Liver (tissue), 8 donors: ENCODE measurements at regions not wholly inside any gene's neighbourhood (a gene's known extent, or its start where the extent isn't known, plus 50 kb on each side); places are given as distances from the start of the nearest gene placed in this dataset.

ENCODE experiments used
- DNase-seq: peaks from one replicate; pipeline ENCODE4 v3.0.0-alpha.2; 2017; ENCODE audit warnings: low spot score
- H3K27ac ChIP-seq, 2 donors: one replicate each; pipeline ENCODE4 v1.7.0; 2013; ENCODE audit warnings: inconsistent platforms in 2 of 2, low read length in 2 of 2, control low read depth in 1 of 2, low read depth in 1 of 2, mild to moderate bottlenecking in 1 of 2
- H3K27me3 ChIP-seq, 4 donors: one replicate each; pipeline versions ENCODE4 v1.6.1 to v1.7.0; 2013; ENCODE audit warnings: low read length in 3 of 4, inconsistent platforms in 1 of 4, mild to moderate bottlenecking in 1 of 4, moderate library complexity in 1 of 4; ENCODE audit not compliant: control insufficient read depth in 4 of 4, insufficient read depth in 4 of 4
- H3K36me3 ChIP-seq, 4 donors: one replicate each; pipeline versions ENCODE4 v1.6.1 to v1.7.0; 2013; ENCODE audit warnings: low read length in 3 of 4, mild to moderate bottlenecking in 3 of 4, low read depth in 1 of 4, moderate library complexity in 1 of 4; ENCODE audit not compliant: control insufficient read depth in 4 of 4, insufficient read depth in 3 of 4
- H3K4me1 ChIP-seq, 4 donors: one replicate each; pipeline versions ENCODE4 v1.6.1 to v1.7.0; 2013; ENCODE audit warnings: low read length in 3 of 4, mild to moderate bottlenecking in 3 of 4, moderate library complexity in 1 of 4; ENCODE audit not compliant: control insufficient read depth in 4 of 4, insufficient read depth in 4 of 4
- H3K4me3 ChIP-seq, 3 donors: one replicate each; pipeline versions ENCODE4 v1.6.1 to v1.7.0; 2013; ENCODE audit warnings: low read length in 3 of 3, control low read depth in 1 of 3, low read depth in 1 of 3, mild to moderate bottlenecking in 1 of 3
- H3K9ac ChIP-seq, 2 donors: one replicate each; pipeline ENCODE4 v1.7.0; 2013; ENCODE audit warnings: low read length in 2 of 2, mild to moderate bottlenecking in 2 of 2, moderate library complexity in 2 of 2, control low read depth in 1 of 2, low read depth in 1 of 2
- H3K9me3 ChIP-seq, 4 donors: one replicate each; pipeline versions ENCODE4 v1.6.1 to v1.7.0; 2013; ENCODE audit warnings: low read length in 3 of 4; ENCODE audit not compliant: control insufficient read depth in 4 of 4
- FOXA2 ChIP-seq: IDR thresholded peaks from 2 replicates; pipeline ENCODE4 v1.6.1; 2016; ENCODE audit warnings: antibody characterized with exemption
- HNF4G ChIP-seq: IDR thresholded peaks from 2 replicates; pipeline ENCODE4 v1.6.1; 2016; ENCODE audit warnings: antibody characterized with exemption
- JUND ChIP-seq, 2 donors: IDR thresholded peaks; 2 replicates each; pipeline ENCODE4 v1.6.1; 2016; ENCODE audit warnings: antibody characterized with exemption in 2 of 2
- NR2F2 ChIP-seq: IDR thresholded peaks from 2 replicates; pipeline ENCODE4 v1.6.1; 2016; ENCODE audit warnings: antibody characterized with exemption
- RAD21 ChIP-seq, 2 donors: IDR thresholded peaks; 2 replicates each; pipeline ENCODE4 v1.6.1; 2016; ENCODE audit warnings: antibody characterized with exemption in 2 of 2, mild to moderate bottlenecking in 2 of 2
- TAF1 ChIP-seq: conservative IDR thresholded peaks from 2 replicates; pipeline ENCODE4 v1.6.1; 2016; ENCODE audit warnings: antibody characterized with exemption, mild to moderate bottlenecking
- YY1 ChIP-seq: IDR thresholded peaks from 2 replicates; pipeline ENCODE4 v1.6.1; 2016; ENCODE audit warnings: antibody characterized with exemption, mild to moderate bottlenecking
- ZBTB33 ChIP-seq: IDR thresholded peaks from 2 replicates; pipeline ENCODE4 v1.6.1; 2016; ENCODE audit warnings: antibody characterized with exemption
- WGBS: extraction: QIAGEN DNeasy Blood & Tissue Kit; methylation state at CpG from one replicate; pipeline ENCODE4 v1.1.7; 2013; 5-methylcytosine and 5-hydroxymethylcytosine counted together
- TF ChIP-seq, protein P1 (sequence below): fragments of 150-350 bp; IDR thresholded peaks from 2 replicates; pipeline ENCODE4 v1.5.1; 2017; ENCODE audit warnings: improper control_type of control experiment, low read depth, low read length; ENCODE audit not compliant: missing input control
- TF ChIP-seq, protein P2 (sequence below): IDR thresholded peaks from 2 replicates; pipeline ENCODE4 v1.6.1; 2016; ENCODE audit warnings: antibody characterized with exemption
- donor health status: healthy.
- donor health status: healthy.
- donor health status: healthy.
- donor health status: healthy.
- donor health status: healthy.

DNA sequence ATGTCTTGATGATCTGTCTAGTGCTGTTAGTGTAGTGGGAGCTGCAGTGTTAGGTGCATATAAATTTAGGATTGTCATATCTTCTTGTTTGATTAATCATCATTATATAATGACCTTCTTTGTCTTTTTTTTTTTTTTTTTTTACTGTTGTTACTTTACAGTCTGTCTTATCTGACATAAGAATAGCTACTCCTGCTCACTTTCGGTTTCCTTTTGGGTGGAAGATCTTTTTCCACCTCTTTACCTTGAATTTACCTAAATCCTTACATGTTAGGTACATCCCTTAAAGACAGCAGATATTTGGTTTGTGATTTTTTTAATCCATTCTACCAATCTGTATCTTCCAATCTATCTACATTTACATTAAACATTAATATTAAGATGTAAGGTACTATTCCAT lies 113.6 kb upstream of the PCLO start:
- DNase-seq: no peak
- TF ChIP-seq FOXA2 (no peak), YY1 (no peak)
- TF ChIP-seq, protein P1, sequence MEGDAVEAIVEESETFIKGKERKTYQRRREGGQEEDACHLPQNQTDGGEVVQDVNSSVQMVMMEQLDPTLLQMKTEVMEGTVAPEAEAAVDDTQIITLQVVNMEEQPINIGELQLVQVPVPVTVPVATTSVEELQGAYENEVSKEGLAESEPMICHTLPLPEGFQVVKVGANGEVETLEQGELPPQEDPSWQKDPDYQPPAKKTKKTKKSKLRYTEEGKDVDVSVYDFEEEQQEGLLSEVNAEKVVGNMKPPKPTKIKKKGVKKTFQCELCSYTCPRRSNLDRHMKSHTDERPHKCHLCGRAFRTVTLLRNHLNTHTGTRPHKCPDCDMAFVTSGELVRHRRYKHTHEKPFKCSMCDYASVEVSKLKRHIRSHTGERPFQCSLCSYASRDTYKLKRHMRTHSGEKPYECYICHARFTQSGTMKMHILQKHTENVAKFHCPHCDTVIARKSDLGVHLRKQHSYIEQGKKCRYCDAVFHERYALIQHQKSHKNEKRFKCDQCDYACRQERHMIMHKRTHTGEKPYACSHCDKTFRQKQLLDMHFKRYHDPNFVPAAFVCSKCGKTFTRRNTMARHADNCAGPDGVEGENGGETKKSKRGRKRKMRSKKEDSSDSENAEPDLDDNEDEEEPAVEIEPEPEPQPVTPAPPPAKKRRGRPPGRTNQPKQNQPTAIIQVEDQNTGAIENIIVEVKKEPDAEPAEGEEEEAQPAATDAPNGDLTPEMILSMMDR: no peak

DNA sequence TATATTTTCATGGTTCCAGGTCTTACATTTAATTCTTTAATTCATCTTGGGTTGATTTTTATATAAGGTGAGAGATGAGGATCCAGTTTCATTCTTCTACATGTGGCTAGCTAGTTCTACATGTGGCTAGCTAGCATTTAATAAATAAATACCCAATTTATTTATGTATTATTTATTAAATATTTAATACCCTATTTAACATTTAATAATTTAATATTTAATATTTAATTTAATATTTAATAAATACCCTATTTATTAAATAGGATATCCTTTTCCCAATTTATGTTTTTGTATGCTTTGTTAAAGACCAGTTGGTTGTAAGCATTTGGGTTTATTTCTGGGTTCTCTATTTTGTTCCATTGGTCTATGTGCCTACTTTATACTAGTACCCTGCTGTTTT lies 111.0 kb upstream of the PCLO start:
- H3K9me3 ChIP-seq: no peaks in the 10 kb centered on the region
- H3K36me3 ChIP-seq: no peaks in the 10 kb centered on the region
- no peak overlapping the region for H3K27ac ChIP-seq
- no peak for TF ChIP-seq TAF1
- no peak for TF ChIP-seq ZBTB33
- TF ChIP-seq, protein P2, sequence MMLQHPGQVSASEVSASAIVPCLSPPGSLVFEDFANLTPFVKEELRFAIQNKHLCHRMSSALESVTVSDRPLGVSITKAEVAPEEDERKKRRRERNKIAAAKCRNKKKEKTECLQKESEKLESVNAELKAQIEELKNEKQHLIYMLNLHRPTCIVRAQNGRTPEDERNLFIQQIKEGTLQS: no peak
- no peak for TF ChIP-seq FOXA2
- no peak for TF ChIP-seq JUND (IDR thresholded peaks at IDR 0.05)
- no peak for TF ChIP-seq NR2F2
- no peak for TF ChIP-seq HNF4G
- H3K4me3 ChIP-seq: no peak overlapping the region
- H3K4me1 ChIP-seq: no peaks in the 10 kb centered on the region
- DNase-seq: no peak
- H3K9ac ChIP-seq: no peak overlapping the region
- peaks cover 0 to 3% (median 0%) of the 10 kb centered on the region in 4 donors for H3K27me3 ChIP-seq

More for the DNA sequence above, 113.6 kb upstream of the PCLO start:
- Histone ChIP-seq H3K27me3 (peaks cover 0 to 3% (median 0%) of the 10 kb centered on the region in 4 donors), H3K9ac (no peak overlapping the region), H3K27ac (no peak overlapping the region), H3K4me1 (no peaks in the 10 kb centered on the region), H3K36me3 (no peaks in the 10 kb centered on the region), H3K9me3 (no peaks in the 10 kb centered on the region), H3K4me3 (no peak overlapping the region)
- WGBS: 69% methylated on average over 1 of the region's 1 CpG

DNA sequence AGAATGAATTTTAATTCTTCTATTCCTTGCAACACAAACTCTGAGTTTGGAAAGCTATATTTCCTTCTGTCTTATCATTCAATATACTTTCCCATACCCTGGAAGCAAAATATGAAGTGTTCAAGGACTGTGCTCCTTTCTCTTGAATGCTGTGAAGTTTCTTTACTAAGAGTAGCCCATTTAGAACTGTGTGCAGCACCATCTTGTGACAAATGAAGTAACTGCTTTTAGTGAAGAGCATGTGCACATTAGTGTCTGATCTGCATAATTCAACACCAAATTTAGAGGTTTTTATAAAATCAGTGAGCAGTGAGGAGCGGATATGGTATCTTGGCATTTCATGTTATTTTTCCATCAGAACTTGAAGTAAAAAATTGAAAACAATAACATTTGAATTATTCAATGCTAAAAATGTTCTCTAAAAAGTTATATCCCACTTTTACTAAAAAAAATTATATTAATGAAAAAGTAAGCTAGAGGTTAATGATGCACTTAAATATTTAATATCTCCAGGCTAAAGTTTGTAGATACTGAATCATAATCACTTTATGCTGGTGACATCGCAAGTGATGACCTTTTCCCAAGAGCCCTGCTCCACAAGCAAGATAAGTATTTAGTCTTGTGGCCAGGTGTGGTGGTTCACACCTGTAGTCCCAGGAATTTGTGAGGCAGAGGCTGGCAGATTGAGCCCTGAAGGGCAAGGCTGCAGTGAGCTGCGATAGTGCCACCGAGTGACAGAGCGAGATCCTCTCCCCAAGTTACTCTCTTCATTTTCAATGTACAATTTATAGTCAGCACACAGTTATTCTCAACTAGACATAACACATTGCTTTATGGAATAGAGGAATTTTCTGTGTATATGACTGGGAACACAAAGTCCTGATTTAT lies 108.8 kb upstream of the PCLO start:
- DNase-seq: no peak
- TF ChIP-seq JUND (IDR thresholded peaks at IDR 0.05): no peak
- TF ChIP-seq RAD21 (IDR thresholded peaks at IDR 0.05): peak in 1 of 2 donors; percentile 35

More for the DNA sequence above, 108.8 kb upstream of the PCLO start:
- Histone ChIP-seq H3K4me1 (no peaks in the 10 kb centered on the region), H3K27me3 (no peaks in the 10 kb centered on the region), H3K4me3 (no peak overlapping the region), H3K36me3 (no peaks in the 10 kb centered on the region), H3K9ac (no peak overlapping the region), H3K9me3 (no peaks in the 10 kb centered on the region), H3K27ac (no peak overlapping the region)
- 72% methylated on average over 5 of the region's 5 CpGs for WGBS
